Left lung (tissue), 4 donors: ENCODE measurements at regions not wholly inside any gene's neighbourhood (a gene's known extent, or its start where the extent isn't known, plus 50 kb on each side); places are given as distances from the start of the nearest gene placed in this dataset.
"Not testable (repeated sequence)": the region's sequence is repeated elsewhere in the genome, so short reads cannot be mapped to it uniquely, and the experiment has no call there.

Experiments used
- ATAC-seq: fragments of 200-7000 bp; cut with Tn5 transposase; one replicate; pipeline ENCODE4 v1.9.1; 2020; ENCODE audit warnings: moderate library complexity
- DNase-seq, 4 donors: peaks; one replicate each; pipeline ENCODE4 v3.0.0-alpha.2; 2013 to 2020
- H3K27ac ChIP-seq, 2 donors: fragments of 200-600 bp; sonication (generic) in 1 of 2; one replicate each; pipeline versions ENCODE4 v1.5.0 to v1.8.0; 2020 to 2021
- H3K27me3 ChIP-seq, 2 donors: fragments of 200-600 bp; sonication (generic) in 1 of 2; one replicate each; pipeline versions ENCODE4 v1.5.0 to v1.8.0; 2020 to 2021
- H3K36me3 ChIP-seq, 2 donors: fragments of 200-600 bp; sonication (generic) in 1 of 2; one replicate each; pipeline versions ENCODE4 v1.5.0 to v1.8.0; 2020 to 2021
- H3K4me1 ChIP-seq, 2 donors: fragments of 200-600 bp; one replicate each; pipeline ENCODE4 v1.8.0; 2021
- H3K4me3 ChIP-seq, 2 donors: fragments of 200-600 bp; sonication (generic) in 1 of 2; one replicate each; pipeline versions ENCODE4 v1.5.0 to v1.8.0; 2020 to 2021; ENCODE audit warnings: mild to moderate bottlenecking in 1 of 2
- H3K9me3 ChIP-seq, 2 donors: fragments of 200-600 bp; sonication (generic) in 1 of 2; one replicate each; pipeline versions ENCODE4 v1.5.0 to v1.8.0; 2020 to 2021
- intact Hi-C, 2 donors: fragments of 100-400 bp; cut with DNase I; formaldehyde crosslinking; loops; one replicate each; pipeline versions ENCODE4 v1.11.2 to v1.14.2; 2022
- TF ChIP-seq, protein P1 (sequence below), 2 donors: fragments of 200-600 bp; sonication (generic) in 1 of 2; IDR thresholded peaks; one replicate each; pipeline versions ENCODE4 v1.5.0 to v1.8.0; 2021; ENCODE audit warnings: antibody characterized with exemption in 2 of 2
- donor health status: DM: no; HTN: yes; CAD: no.
- donor health status: DM: no; HTN: no; CAD: no.

DNA sequence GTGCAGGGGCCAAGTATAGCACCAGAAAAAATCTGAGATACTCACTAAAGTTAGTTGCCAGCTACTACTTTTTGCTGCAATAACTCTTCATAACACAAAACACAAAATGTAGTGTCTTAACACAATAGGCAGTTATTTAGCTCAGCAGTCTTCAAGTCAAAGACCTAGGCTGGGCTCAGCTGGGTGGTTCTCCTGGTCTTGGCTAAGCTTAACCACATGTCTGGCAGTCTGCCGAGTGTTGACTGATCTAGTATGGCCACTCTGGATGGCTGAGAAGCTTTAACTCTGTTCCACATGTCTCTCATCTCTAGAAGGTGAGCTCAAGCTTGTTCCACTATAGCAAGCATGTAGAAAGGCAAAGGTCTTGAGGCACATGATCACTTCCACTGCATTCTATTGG lies 451.6 kb downstream of the SOX11 start:
- no peaks in the 10 kb centered on the region for H3K36me3 ChIP-seq
- H3K27ac ChIP-seq: no peak overlapping the region
- TF ChIP-seq, protein P1, sequence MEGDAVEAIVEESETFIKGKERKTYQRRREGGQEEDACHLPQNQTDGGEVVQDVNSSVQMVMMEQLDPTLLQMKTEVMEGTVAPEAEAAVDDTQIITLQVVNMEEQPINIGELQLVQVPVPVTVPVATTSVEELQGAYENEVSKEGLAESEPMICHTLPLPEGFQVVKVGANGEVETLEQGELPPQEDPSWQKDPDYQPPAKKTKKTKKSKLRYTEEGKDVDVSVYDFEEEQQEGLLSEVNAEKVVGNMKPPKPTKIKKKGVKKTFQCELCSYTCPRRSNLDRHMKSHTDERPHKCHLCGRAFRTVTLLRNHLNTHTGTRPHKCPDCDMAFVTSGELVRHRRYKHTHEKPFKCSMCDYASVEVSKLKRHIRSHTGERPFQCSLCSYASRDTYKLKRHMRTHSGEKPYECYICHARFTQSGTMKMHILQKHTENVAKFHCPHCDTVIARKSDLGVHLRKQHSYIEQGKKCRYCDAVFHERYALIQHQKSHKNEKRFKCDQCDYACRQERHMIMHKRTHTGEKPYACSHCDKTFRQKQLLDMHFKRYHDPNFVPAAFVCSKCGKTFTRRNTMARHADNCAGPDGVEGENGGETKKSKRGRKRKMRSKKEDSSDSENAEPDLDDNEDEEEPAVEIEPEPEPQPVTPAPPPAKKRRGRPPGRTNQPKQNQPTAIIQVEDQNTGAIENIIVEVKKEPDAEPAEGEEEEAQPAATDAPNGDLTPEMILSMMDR (IDR thresholded peaks at IDR 0.05): no peak
- H3K27me3 ChIP-seq: no peaks in the 10 kb centered on the region
- ATAC-seq (no peak), DNase-seq (no peak)
- no peak overlapping the region for H3K4me3 ChIP-seq
- intact Hi-C loops: no loop called here
- H3K4me1 ChIP-seq: no peaks in the 10 kb centered on the region
- peaks cover 0 to 14% of the 10 kb centered on the region in 2 donors for H3K9me3 ChIP-seq

DNA sequence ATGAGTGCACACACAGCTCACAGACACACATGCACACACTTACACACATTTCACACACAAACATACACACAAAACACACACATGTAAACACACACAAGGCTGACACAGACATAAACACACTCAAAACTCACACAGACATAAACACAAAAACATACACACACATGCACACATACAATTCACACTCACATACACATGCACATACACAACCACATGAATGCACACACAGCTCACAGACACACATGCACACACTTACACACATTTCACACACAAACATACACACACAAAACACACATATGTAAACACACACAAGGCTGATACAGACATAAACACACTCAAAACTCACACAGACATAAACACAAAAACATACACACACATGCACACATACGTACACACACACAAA lies 455.0 kb downstream of the SOX11 start:
- DNase-seq, H3K27ac ChIP-seq, H3K36me3 ChIP-seq, H3K4me3 ChIP-seq, H3K9me3 ChIP-seq, intact Hi-C loops, H3K4me1 ChIP-seq, H3K27me3 ChIP-seq, ATAC-seq: not testable (repeated sequence)

DNA sequence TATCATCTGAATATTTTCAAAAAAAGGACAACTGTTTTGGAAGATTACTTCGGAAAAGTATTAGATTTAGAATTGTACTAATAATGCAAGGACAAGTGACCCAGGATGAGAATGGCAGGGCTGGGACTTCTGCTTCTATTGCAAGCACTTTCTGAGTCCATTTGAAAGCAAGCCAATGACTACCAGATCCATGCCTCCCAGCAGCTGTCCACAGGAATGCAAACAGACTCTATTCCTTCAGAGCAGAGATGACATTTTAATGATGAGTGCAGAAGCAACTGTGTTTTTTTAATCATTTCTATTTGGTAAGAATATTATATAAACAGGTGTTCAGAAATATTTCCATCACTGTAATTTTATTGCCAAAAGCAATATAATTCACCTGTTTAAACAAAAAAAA lies 456.7 kb downstream of the SOX11 start:
- intact Hi-C loops: no loop called here
- Histone ChIP-seq H3K9me3 (peaks cover 0 to 4% of the 10 kb centered on the region in 2 donors), H3K36me3 (no peaks in the 10 kb centered on the region), H3K4me3 (no peak overlapping the region), H3K27ac (no peak overlapping the region), H3K4me1 (no peaks in the 10 kb centered on the region), H3K27me3 (no peaks in the 10 kb centered on the region)
- ATAC-seq: no peak
- TF ChIP-seq, protein P1 (IDR thresholded peaks at IDR 0.05): no peak
- DNase-seq: no peak

DNA sequence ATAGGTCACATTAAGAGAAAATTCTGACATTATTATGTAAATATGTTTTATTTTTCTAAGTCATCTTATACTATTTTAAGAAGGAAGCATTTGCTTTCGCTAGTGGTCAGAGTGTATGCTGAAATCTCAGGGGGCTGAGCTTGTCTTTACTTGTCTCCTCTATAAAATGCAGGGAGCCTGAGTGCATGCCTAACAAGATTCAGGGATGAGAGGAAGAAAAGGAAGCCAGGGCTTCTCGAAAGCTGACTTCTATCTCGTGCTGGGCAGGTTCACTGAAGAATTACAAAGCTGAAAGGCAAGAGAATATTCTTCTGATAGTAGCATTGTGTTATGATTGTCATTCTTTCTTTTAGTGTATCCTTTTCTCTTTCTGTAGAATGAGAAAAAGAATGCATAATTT lies 467.4 kb downstream of the SOX11 start:
- Histone ChIP-seq H3K27ac (no peak overlapping the region), H3K27me3 (no peaks in the 10 kb centered on the region), H3K9me3 (no peaks in the 10 kb centered on the region), H3K4me1 (no peaks in the 10 kb centered on the region), H3K36me3 (no peaks in the 10 kb centered on the region), H3K4me3 (no peak overlapping the region)
- TF ChIP-seq, protein P1 (IDR thresholded peaks at IDR 0.05): no peak
- ATAC-seq (no peak), DNase-seq (no peak)
- intact Hi-C loops: no loop called here

DNA sequence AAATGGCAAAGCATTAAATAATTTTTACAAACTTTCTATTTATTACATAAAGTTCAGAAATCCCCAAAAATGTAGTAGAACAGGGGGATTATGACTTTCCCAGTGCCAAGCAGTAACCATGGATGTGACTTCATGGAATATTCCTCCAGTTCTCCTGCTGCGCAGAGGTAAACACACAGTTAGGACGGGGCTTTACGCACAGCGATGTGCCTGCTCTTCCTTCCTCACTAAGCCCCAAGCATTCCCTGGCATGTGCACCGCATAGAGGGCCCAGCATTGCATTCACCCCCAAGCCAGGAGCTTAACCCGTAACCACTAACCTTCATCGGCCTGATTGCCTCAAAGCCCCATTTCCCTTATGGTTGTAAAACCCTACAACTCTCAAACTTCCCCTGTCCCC lies 471.7 kb downstream of the SOX11 start:
- no peaks in the 10 kb centered on the region for H3K36me3 ChIP-seq
- H3K4me3 ChIP-seq: no peak overlapping the region
- no peaks in the 10 kb centered on the region for H3K4me1 ChIP-seq
- intact Hi-C loops: no loop called here
- H3K27ac ChIP-seq: no peak overlapping the region
- ATAC-seq: no peak
- H3K27me3 ChIP-seq: no peaks in the 10 kb centered on the region
- DNase-seq: no peak
- no peaks in the 10 kb centered on the region for H3K9me3 ChIP-seq
- TF ChIP-seq, protein P1 (IDR thresholded peaks at IDR 0.05): no peak

DNA sequence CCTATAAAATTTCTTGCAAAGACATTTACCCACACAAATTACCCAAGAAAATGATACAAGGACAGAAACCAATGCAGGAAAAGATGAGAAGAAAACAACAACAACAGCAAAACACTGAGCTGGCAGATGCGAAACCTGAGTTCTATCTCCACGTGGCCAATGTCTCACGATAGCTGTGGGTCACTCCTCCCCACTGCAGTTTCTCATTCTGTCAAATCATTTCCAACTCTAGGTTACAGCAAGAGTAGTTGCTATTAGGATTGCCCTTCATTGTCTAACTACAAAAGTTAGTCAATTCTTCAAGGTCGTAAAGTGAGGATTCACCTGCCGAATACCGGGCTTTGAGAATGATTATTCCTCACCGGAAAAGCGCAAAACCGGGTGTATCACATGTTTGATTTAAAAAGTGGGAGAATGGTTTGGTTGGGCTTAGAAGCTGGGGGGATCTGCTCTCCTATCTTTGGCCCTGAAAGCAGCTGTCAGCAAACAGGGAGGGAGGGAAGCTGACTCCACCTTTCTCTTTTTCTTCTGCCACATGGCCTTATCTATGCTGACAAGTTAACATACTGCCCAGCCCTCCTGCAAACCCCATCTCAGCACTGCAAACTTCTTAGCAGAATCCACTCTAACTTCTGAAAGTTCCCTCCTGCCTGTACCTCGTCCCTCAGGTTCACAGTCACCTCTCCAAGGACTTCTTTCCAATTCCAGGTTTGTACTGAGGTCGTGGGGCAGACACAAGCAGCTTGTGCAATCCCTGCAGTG lies 473.0 kb downstream of the SOX11 start:
- no peak overlapping the region for H3K27ac ChIP-seq
- no peak overlapping the region for H3K4me3 ChIP-seq
- TF ChIP-seq, protein P1 (IDR thresholded peaks at IDR 0.05): no peak
- ATAC-seq: no peak
- no peaks in the 10 kb centered on the region for H3K4me1 ChIP-seq
- intact Hi-C loops: no loop called here
- no peak for DNase-seq
- H3K36me3 ChIP-seq: no peaks in the 10 kb centered on the region
- H3K9me3 ChIP-seq: no peaks in the 10 kb centered on the region
- H3K27me3 ChIP-seq: no peaks in the 10 kb centered on the region
